ENCODE measurements at regions not wholly inside any gene's neighbourhood (a gene's known extent, or its start where the extent isn't known, plus 50 kb on each side); places are given as distances from the start of the nearest gene placed in this dataset.
"Not testable (repeated sequence)": the region's sequence is repeated elsewhere in the genome, so short reads cannot be mapped to it uniquely, and the experiment has no call there.

DNA sequence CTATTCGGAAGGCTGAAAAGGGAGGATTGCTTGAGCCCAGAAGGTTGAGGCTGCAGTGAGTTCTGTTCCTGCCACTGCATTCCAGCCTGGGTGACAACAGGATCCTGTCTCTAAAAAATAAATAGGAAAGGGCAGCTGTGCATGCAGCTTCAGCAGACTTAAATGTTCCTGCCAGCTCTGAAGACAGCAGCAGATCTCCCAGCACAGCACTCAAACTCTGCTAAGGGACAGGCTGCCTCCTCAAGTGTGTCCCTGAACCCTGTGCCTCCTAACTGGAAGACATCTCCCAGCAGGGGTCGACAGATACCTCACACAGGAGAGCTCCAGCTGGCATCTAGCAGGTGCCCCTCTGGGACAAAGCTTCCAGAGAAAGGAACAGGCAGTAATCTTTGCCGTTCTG is 117.9 kb downstream of the CXCL12 start:
- DNase-seq: no peak

DNA sequence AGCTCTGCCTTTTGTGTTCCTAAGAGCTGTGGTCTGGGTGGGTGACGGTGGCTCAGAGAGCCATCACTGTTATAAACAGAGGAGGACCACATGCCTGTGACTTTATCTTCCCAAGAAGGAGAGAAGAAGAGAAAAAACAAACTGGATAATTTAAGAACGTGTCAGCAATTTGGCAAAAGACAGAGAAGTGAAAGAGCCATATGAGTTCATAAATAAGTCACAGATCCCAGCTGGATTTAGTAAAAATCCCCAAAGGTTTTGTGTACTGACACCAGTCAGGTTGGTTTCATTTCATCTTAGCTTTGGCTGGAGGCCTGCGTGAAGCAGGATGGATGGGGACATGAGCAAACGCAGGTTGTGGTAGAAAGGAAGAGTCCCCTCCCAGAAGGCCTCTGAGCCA is 120.7 kb downstream of the CXCL12 start:
- no peak for DNase-seq

- no peak for DNase-seq
Measured at GRCh38 chr10:44263771-44264170, 121.1 kb downstream of the CXCL12 start.

GRCh38 chr10:44262551-44263251 is 122.2 kb downstream of the CXCL12 start:
- no peak for DNase-seq

DNA sequence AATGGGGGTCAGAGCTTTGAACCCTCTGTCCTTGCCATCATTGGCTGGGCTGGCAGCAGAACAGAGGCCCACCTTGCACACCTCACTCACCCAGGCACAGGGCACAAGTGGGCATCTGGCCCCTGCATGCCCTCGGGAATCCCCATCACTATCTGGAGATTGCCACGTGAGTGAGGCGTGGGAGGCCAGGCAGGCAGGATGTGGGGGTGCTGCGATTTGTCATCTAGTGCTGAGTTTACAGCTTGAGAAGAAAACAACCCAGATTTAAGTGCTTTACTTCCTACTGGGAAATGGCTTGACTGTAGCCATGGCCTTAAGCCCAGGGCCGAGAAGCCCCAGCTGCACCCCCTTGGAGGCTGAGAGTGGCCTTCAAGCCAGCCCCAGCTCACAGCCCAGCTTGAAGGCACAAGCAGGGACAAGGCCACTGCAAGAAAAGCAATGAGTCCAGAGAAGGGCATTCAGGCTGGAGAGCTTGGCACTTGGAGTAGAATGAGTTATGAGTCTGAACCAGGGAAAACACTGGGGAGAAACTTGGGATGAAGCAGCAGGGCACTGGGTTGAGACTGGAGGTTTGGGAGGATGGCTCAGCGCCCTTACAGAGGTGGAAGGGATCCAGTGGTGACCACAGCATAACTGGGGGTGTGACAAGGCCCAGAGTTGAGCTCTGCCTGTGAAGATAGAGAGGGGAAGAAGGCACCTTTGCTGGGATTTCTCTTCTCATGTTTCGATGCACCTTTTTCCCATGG is 123.0 kb downstream of the CXCL12 start:
- no peak for DNase-seq

DNA sequence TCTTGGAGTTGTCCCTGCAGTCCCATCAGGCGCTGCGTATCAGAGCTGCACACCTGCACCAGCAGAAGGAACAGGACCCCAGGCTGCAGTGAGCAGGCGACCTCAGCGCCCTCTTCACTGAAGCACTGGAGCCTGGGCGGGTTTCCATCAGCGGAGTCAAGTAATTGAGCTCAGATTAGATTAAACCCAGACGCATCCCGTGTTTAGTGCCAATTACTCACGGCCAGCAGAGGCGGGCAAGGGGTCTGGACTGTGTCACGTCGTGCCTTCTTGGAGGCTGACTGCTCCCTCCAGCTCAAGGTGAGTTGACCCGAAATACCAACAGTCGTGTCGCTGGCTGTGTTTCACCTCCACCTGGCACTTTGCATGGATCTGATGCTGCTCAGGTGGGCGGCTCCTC is 123.6 kb downstream of the CXCL12 start:
- DNase-seq: no peak

DNA sequence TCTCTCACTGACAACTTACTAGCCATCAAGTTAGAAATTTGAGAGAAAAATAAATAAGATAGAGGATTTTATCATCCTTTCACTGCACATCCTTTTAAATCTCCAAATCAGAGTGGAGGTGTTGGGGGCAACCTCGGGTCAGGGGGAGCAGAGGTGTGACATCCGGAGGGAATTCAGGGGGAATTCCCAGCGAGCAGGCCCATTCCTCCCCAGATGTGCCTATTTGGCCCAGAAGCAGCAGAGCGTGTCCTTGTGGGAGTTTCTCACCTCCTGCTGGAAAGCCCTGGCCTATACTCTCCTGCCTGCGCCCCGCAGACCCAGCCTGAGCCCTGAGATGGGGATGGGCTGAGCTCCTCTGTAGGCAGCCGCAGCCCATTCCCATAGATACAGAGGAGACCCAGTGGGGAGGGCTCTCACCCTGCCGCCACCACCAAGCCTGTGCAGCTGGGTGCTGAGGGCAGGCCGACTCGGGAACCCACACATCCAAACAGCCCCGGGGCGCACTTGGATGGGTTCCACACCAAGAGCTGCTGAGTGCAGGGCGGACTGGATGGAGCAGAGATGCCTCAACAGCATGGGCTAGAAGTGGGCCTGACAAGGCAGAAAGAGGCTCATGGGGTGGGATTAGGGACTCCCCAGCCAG is 124.5 kb downstream of the CXCL12 start:
- no peak for DNase-seq

- no peak for DNase-seq
Measured at GRCh38 chr10:44259090-44259874, 125.6 kb downstream of the CXCL12 start.

DNA sequence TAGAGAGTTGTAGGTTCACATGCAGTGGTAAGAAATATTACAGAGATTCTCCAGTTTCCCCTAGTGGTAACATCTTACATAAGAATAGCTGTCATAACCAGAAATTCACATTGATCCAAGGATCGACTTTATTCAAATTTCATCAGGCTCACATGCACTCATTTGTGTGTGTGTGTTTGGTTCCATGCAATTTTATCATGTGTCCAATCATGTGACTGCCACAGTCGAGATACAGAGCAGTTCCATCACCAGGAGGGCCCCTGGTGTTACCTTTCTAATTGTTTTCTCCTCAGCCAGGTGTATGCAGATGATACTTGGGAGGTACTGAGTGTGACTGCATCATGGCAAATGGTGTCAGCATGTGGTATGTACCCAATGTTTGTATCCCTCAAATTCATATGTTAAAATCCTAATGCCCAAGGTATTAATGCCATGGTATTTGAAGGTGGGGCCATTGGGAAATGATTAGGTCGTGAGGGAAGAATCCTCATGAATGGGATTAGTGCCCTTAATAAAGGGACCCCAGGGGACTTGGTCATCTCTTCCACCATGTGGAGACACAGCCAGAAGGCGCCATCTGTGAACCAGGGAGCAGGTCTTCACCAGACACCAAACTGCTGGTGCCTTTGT is 126.3 kb downstream of the CXCL12 start:
- no peak for DNase-seq

DNA sequence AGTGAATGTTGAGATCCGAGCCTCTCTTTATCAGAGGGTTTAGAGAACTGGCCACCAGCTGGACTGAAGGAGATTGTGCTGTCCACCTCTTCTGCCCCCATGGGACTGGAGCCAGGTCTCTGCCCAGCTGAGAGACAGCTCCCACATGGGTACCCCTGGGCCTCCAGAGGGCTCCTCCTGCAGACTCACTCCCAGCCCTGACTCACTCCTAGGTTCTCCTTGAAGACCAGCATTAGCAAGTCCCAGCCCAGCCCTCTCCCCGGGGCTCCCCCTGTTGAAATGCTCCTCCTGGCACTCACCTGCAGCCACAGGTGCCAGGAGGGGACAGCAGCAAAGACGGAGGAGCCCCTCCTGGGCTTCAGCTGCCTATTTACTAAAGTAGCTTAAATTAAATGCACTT is 126.9 kb downstream of the CXCL12 start:
- DNase-seq: no peak

DNA sequence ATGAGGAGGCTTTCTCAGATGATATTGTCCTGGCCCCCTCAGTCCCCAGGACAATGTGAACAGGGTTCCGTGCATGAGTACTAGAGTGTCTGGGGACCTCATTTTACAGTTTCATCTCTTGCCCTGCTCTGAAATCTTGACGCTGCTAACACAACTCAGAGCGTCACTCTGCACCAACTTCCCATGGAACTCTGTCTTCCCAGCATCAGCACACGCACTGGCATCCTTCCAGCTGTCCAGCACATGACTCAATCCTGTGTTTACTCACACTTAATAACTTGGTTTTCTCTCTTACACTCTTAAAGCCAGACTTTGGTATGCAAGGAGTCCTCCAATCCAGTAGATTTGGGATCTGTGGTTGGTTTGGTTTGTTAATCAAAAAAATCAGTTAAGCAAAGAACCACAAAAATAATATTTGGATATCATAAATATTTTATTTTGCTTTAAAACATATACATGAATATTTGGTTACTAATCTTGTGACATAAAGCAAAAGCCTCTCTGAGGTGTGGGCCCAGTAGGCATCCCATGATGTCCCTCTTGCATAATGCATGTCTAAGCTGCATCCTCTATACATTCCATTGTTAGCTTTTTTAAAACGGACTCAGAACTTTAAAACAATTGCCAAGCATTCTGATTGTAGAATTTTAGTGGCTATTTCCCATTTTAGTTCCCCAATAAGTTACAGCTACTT is 131.0 kb downstream of the CXCL12 start:
- DNase-seq: no peak

GRCh38 chr10:44252631-44253030 is 132.3 kb downstream of the CXCL12 start:
- not testable (repeated sequence) for DNase-seq

DNA sequence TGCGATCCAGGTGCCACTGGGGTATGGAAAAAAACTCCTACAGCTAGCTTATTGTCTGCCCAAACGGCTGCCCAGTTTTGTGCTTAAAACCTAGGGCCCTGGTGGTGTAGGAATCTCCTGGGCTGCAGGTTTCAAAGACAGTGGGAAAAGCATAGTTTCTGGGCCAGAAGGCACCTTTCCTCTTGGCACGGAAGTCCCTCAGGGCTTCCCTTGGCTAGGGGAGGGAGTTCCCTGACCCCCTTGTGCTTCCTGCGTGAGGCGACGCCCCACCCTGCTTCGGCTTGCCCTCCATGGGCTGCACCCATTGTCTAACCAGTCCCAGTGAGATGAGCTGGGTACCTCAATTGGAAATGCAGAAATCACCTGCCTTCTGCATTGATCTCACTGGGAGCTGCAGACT is 135.0 kb downstream of the CXCL12 start:
- not testable (repeated sequence) for DNase-seq

DNA sequence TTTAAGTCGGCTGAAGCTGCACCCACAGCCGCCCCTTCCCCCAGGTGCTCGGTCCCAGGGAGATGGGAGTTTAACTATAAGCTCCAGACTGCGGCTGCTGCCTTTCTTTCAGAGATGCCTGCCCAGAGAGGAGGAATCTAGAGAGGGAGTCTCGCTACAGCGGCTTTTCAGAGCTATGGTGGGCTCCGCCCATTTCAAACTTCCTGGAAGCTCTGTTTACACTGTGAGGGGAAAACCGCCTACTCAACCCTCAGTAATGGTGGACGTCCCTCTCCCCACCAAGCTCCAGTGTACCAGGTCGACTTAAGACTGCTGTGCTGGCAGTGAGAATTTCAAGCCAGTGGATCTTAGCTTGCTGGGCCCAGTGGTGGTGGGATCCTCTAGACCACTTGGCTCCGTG is 135.4 kb downstream of the CXCL12 start:
- DNase-seq: no peak

- DNase-seq: not testable (repeated sequence)
Measured at GRCh38 chr10:44246700-44247099, 138.2 kb downstream of the CXCL12 start.

DNA sequence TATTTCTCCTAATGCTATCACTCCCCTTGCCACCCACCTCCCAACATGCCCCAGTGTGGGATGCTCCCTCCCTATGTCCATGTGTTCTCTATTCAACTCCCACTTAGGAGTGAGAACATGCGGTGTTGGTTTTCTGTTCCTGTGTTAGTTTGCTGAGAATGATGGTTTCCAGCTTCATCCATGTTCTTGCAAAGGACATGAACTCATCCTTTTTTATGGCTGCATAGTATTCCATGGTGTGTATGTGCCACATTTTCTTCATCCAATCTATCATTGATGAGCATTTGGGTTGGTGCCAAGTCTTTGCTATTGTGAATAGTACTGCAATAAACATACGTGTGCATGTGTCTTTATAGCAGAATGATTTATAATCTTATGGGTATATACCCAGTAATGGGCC is 138.6 kb downstream of the CXCL12 start:
- DNase-seq: not testable (repeated sequence)

- DNase-seq: no peak
Measured at GRCh38 chr10:44245601-44245938, 139.3 kb downstream of the CXCL12 start.

- DNase-seq: no peak
Measured at GRCh38 chr10:44244745-44245600, 139.9 kb downstream of the CXCL12 start.

- DNase-seq: no peak
Measured at GRCh38 chr10:44243851-44244510, 140.9 kb downstream of the CXCL12 start.

- no peak for DNase-seq
Measured at GRCh38 chr10:44242826-44243225, 142.1 kb downstream of the CXCL12 start.

DNA sequence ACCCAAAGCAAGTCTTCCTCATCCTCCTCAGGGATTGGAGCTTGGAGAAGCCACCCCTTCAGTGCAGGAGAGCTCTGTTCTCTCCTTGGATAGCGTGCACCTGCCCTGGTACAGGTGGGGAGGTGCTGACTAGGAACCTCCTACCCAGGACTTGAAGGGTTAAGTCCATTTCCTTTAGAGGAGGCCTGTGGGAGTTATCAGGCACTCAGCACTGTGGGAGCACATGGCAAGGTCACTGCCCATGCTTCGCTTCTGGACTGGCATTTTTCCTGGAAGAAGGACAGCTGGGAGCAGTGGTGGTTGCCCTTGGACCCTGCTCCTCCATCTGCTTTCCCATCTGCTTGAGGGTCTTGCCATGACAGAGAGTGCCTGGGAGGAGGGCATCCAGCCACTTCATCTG is 142.8 kb downstream of the CXCL12 start:
- no peak for DNase-seq
